ENCODE measurements at regions not wholly inside any gene's neighbourhood (a gene's known extent, or its start where the extent isn't known, plus 50 kb on each side); places are given as distances from the start of the nearest gene placed in this dataset.

DNA sequence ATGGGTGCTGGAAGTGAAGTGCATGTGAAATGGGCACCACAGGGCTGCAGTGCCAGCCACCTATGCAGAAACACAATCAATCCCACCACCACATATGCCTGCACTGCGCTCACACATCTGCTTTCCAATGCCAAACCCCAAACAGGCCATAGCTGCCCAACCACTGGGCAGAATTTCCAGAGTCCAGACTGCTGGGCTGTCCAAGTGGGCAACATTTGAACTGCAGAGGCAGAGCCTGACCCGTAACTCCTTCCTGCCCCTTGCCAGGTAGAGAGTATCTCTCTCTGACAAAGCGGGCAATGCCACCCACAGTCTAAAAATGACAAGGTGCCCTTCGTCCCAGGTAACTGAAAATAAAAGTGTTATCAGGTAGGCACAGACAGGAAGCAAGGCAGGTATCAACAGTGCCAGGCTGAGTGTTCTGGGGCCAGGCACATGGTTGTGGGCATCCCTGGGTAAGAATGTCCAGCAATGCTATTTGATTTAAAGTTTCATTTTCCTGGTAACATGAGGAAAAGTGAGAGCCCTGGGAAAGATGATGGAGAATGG lies 79.5 kb downstream of the FOXA2 start:
- no peak for DNase-seq

- no peak for DNase-seq
Observed at GRCh38 chr20:22503577-22503976, 80.8 kb downstream of the FOXA2 start.

GRCh38 chr20:22502731-22503191 lies 81.6 kb downstream of the FOXA2 start:
- DNase-seq: no peak

GRCh38 chr20:22501566-22502344 lies 82.6 kb downstream of the FOXA2 start:
- DNase-seq: no peak

DNA sequence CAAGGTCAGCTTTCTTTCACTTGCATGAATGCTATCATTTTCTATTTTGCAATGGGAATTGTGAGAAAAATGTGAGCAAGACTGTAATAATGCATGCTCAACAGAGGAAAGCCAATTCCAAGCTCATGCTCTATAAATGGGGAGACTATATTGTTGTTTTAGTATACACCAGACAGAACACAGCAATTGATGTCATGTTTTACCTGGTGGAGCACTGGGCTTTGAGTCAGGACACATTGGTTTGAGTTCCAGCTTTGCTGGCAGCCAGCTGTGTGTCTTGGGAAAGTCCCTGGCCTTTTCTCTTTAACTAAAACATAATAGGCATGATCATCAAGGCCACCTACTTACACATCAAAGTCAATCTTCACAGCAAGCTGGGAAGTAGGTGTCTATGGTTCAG lies 83.3 kb downstream of the FOXA2 start:
- DNase-seq: no peak

DNA sequence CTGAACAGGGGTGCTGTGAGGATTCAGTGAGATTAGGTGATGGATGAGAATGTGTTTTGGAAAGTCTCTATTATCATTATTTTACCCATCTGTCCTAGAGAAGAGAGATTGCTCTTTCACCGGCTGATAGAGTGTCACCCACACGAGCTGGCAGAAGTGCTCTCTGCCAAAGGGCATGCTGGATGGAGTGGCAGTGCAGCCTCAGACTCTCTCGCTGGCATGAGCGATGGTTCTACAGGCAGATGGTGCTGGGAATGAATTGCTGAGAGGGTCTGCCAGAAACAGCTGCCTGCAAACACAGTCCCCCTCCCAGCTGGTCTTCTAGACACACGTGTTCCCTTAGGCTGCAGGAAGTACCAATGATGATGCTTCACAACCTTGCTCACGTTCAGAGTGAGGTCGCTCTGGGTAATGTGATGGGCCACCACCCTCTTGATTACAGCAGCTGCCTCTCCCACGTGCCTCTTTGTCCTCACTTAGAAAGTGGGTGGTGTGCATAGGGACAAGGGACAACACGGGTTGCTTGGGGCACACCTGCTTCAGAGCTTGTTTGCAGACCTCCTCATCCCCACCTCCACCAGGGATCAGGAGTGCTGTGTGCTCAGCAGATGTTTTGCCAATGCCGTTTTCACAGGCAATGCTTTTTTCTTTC lies 84.7 kb downstream of the FOXA2 start:
- no peak for DNase-seq

DNA sequence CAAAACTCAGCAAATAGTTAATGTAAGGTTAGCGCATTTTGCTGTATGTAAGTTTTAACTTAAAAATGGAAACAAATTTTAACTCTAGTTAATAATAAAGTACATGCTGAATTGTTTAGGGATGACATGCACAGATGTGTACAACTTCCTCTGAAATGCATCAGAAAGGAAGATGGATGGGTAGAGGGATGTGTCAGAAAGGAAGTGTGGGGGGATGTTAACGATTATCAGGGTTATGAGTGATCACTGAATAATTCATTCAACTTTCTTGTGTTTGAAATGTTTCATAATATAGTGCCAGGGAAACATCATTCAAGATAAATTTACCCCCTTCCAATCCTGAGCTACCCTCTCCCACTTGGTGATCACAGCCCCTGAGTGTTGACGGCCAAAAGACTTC lies 87.6 kb downstream of the FOXA2 start:
- no peak for DNase-seq

- no peak for DNase-seq
Observed at GRCh38 chr20:22495789-22496188, 88.6 kb downstream of the FOXA2 start.

DNA sequence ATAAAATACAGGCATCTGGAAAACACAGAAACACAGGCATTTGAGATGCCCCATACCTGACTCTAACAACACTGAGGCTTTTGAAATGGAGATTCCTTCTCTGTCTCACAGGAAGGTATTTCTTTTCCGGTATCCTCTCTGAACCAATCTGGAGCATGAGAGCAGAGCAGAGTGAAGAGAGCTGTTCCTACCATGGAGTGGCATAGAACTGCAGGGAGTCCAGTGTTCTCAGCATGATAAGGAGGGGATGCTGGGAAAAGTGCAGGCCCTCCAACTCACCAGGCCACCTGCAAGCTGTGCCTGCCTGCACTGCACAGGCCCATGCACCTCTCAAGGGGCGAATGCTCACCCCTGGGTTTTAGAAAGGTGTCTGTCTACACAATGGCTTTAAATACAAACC lies 89.2 kb downstream of the FOXA2 start:
- DNase-seq: no peak

DNA sequence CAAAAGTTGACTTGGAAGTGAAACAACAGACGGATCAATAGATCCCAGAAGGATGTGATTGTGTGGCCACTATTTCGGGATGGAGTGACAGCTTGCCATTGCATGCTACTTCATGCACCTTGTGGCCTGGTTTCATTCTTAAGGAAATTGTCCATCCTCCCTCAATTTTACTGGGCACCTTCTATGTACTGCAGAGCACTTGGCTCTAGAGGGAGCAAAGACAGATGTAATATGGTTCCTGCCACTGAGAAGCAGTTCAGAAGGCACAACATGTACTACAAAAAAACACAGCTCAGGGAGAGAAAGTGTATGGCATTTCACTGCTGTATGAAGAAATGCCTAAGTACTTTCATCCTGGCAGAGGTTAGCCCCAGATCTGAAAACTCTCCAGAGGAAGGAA lies 91.9 kb downstream of the FOXA2 start:
- DNase-seq: no peak

GRCh38 chr20:22491194-22491505 lies 93.2 kb downstream of the FOXA2 start:
- DNase-seq: no peak

GRCh38 chr20:22490287-22491193 lies 93.8 kb downstream of the FOXA2 start:
- DNase-seq: no peak

DNA sequence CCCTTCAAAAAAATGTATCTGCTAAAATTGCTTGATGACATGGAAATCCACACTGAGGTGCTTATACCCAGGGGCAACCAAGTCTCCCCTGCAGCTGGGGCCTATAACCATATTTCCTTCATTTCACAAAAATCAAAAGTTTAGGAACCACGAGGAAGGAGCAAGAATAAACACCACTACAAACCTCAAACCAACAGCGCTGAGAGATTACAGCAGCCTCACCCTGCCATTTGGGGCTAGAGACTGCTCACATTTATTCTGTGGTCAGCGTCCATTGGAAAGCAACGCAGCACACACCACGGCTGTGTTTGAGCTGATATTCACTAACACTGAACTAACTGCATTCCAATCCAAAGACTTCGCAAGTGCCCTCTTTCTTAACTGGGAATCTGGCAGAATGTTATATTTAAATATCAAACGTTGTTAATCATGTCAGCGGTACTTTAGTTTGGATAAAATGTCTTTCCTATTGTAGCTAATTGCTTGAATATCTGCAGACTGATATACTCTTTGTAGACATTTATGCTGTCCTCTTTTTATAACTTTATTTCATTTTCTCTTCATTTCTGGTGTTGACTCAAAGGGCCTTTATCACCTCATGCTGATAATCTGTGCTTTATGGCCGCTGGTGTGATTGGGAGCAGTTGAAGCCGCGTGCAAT lies 94.6 kb downstream of the FOXA2 start:
- no peak for DNase-seq

DNA sequence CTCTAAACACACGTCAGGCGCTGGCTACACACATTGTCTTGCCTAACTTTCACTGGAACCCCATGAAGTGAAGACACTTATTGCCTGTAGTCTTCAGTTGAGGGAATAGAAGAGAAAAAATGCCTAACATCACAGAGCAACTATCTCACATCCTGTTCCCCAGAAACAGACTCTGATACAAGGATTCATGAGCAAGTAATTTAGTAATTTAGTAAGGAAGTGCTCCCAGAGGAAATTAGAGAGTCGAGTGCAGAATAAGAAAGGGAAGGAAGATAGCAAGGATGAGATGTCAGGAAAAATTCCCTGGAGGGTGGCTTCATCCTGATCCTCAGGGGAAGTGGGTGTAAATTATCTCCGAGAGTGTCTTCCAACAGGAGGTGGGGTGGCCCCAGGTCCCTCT lies 104.0 kb downstream of the FOXA2 start:
- no peak for DNase-seq

DNA sequence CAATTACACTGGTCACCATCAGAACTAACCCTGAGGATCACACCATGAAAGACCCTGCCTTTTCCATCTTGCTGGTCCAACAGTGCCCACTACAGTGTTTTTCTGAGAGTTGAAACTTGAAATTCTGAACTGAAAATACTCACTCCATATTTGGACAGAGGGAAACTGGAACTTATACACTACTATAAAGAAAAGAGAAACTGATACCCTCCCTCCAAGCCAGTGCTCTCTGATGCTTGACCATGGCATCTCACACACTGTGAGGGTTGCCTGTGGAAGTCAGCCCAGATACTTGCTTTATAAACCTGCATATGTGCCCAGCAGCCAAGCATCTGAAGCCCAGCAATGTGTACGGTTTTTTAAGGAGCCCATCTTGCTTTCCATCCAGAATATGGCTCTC lies 108.7 kb downstream of the FOXA2 start:
- no peak for DNase-seq

- DNase-seq: no peak
Observed at GRCh38 chr20:22474224-22474623, 110.1 kb downstream of the FOXA2 start.

DNA sequence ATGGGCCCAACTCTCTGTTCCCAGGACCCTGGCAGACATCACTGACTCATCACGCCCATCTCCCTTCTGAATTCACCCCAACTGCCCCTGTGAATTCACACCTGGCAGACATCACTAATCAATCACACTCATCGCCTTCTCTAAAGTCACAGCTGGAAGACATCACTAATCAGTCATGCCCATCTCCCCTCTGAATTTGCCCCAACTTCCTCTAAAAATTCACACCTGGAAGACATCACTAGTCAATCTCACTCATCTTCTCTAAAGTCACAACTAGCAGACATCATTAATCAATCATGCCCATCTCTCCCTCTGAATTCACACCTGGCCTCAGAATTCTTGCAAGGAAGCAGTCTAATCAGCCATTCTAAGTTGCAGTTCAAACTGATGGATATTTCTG lies 111.1 kb downstream of the FOXA2 start:
- no peak for DNase-seq

DNA sequence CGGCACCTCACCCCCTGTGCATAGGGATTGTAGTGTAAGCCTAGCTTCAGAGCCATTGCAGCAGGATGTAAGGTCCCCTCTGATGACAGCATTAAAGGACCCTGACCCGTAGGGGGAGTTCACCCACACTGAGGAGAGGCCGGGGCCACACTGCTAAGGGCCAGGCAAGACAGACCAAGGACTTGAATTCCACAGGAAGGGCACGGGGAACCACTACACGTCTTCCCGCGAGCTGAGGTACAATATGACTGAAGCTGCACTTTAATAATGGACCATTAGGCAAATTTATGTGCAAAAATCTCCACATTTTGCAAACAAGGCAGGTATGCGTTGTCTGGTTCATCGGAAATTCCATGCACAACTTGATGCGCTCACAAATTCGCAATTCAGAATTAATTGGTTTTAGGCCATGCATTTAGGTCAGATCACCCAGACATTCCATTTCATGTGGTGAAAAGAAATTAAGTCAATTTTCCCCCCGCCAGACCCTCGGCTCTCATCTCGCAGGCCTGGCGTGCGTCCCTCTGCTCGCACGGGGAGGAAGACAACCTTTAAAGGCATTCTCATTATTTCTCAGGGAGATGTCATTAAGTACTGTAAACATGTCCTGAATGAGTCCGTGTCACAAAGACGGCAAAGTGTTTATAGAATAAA lies 111.8 kb downstream of the FOXA2 start:
- no peak for DNase-seq

DNA sequence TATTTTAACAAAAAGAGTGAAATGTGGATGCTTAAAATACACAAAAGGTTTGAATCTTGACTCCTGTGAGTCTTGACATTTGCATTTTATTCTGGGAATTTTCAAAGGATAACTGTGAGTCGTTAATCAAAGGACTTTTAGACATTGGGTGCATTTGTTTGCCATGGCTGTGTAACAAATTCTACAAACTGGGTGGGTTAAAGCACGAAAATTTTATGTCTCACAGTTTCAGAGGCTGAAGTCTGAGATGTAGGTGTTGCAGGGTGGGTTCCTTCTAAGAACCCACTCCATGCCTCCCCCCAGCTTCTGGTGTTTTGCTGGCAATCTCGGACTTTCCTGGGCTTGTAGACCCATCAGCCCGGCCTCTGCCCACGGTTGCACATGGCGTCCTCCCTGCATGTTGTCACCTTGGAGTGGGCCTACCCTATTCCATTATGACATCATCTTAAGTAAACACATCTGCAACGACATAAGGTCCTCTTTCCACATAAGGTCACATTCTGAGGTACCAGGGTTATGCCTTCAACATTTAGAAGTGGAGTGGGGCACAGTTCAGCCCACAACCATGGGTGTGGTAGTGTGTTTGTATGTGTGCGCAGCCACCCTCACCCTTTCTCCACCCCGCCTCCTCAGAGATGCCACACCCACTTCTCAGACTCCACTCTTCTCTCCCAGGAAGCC lies 113.1 kb downstream of the FOXA2 start:
- DNase-seq: no peak

DNA sequence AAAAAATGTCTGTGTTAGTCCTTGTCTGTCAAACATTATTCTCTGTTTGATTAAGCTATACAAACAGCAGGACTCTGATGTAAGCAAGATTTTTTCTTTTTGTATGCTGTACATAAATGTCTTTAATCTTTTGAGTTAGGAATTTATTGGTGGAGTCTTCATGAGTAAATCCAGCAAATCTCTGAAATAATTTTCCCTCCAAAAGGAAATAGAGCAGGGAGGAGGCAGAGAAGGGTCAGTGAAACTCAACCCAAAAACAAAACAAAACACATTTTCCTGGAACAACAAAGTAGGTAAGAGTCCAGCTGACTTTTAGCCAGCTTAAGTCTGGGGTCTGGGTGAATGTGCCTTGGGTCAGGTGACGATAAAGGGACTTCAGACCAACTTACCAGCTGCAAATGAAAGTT lies 113.7 kb downstream of the FOXA2 start:
- DNase-seq: no peak

DNA sequence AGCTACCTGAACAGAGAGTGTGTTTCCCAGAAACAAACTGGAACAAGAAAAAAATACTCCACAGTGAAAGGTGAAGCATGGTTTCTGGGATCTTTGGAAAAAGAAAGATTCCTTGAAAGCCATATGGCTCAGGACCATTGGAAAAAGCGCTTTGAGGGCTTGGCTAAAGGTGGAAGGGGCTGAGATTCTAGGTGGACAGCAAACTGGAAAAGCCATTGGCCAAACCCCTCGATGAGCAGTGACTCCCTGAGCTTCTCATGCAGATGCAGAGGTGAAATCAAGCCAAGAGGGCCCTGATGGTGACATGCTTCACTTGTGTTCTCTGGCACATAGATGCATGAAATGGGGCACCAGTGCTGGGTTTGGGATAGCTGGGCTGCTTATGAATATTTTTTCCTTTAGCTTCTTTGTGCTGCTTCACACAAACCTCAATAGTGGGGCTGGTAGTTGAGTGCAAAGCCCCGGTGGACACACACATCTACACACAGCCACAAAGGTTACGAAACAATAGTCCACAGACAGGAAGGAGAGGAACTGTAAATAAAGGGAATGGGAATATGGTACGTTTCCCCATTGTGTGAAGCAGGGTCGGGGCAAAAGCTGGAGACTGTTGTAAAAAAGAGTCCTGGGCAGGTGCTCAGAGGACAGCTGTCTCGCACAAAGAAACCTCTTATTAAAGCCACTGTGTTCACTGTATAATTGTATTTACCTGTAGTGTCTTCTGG lies 117.8 kb downstream of the FOXA2 start:
- DNase-seq: no peak

All from NK-92 treated with Interleukin-12 subunit alpha and Interleukin-12 subunit beta, amount 100 ng/mL, for 24 hours (cell line).